Activated naive CD4-positive, alpha-beta T cell treated with anti-CD3 and anti-CD28 coated beads, Interleukin-2, amount 50 U/mL, for 72 hours (primary cell): ENCODE measurements at regions not wholly inside any gene's neighbourhood (a gene's known extent, or its start where the extent isn't known, plus 50 kb on each side); places are given as distances from the start of the nearest gene placed in this dataset.

Experiments used
- ATAC-seq, 2 donors: fragments of 150-1000 bp; cut with Tn5 transposase; 2 replicates each; pipeline ENCODE4 v1.10.0; 2021; ENCODE audit warnings: mild to moderate bottlenecking in 2 of 2, moderate library complexity in 2 of 2
- DNase-seq, 2 donors: peaks; one replicate each; pipeline ENCODE4 v3.0.0; 2021 to 2022; ENCODE audit warnings: low spot score in 2 of 2
- H3K27ac Mint-ChIP-seq, 2 donors: one replicate each; pipeline ENCODE4 v1.8.0; 2022; ENCODE audit warnings: mild to moderate bottlenecking in 2 of 2, mixed read lengths in 2 of 2
- H3K36me3 Mint-ChIP-seq, 2 donors: one replicate each; pipeline ENCODE4 v1.8.0; 2022; ENCODE audit warnings: mixed read lengths in 2 of 2
- H3K9me3 Mint-ChIP-seq, 2 donors: one replicate each; pipeline ENCODE4 v1.8.0; 2022; ENCODE audit warnings: mixed read lengths in 2 of 2

DNA sequence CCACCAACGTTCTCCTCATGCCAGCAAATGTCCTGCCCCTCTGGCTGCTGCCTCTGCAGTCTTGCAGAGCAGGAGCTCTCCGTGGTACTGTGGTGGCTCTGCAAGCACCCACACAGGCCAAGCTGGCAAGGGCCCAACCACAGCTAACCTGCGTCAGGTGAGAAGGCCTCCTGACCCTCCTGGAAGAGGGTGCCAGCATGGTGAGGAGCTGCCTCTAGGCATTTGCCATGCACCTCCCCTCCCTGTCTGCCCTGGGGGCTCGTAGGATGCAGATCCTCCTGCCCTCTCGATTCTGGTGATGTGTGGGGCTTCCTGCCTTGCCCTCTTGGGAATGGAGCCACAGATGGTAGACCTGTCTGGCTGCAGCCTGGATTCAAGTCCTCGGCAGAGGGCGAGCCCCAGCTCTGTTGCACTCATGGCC lies 1408.8 kb downstream of the TBC1D22A start:
- peaks cover 0 to 13% of the 10 kb centered on the region in 2 donors for H3K9me3 Mint-ChIP-seq
- no peak for ATAC-seq
- H3K36me3 Mint-ChIP-seq, result no peaks in the 10 kb centered on the region

DNA sequence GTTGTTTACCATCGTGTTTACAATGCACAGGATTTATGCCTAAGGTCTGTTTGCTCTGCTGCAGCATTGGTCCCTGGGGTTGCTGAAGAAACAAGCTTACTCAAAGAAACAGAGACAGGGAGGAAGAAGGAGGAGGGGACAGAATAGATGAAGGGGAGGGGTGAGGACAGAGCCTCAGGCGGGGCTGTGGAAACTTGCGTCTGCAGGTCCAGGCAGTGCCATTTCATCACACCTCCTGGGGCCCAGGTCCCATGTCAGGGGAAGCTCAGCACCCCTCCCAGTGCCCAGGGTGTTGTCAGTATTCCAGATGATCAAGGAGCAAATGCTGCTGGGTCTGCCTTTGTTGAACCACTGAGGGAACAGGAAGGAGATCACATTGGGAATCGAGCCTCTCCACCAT lies 1406.8 kb downstream of the TBC1D22A start:
- DNase-seq, result no peak
- peaks cover 0 to 10% of the 10 kb centered on the region in 2 donors for H3K9me3 Mint-ChIP-seq
- no peak for ATAC-seq
- no peaks in the 10 kb centered on the region for H3K36me3 Mint-ChIP-seq
- no peak overlapping the region for H3K27ac Mint-ChIP-seq

More for the DNA sequence above, 1408.8 kb downstream of the TBC1D22A start:
- no peak for DNase-seq
- H3K27ac Mint-ChIP-seq, result no peak overlapping the region

DNA sequence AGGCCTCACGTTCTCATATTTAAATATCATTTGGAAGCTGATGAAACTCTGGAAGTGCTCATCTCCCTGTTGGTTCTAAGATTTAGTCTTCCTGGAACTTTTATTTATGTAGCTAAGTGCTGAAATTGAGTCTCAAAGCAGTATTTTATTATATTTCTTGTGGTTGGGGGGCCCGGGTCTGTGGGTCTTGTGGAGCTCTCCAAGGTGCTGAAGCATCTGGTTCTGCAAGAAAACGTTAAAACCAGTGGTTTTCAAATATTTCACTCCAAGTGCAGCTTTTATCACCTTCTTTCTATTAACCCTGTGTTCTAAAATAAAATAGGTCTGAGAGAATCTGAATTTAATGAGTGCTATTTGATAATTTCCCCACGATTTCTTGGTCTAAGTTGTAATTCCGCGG lies 1404.8 kb downstream of the TBC1D22A start:
- Mint-ChIP-seq H3K36me3 (no peaks in the 10 kb centered on the region), H3K9me3 (peaks cover 0 to 10% of the 10 kb centered on the region in 2 donors), H3K27ac (no peak overlapping the region)
- no peak for ATAC-seq
- DNase-seq, result no peak

DNA sequence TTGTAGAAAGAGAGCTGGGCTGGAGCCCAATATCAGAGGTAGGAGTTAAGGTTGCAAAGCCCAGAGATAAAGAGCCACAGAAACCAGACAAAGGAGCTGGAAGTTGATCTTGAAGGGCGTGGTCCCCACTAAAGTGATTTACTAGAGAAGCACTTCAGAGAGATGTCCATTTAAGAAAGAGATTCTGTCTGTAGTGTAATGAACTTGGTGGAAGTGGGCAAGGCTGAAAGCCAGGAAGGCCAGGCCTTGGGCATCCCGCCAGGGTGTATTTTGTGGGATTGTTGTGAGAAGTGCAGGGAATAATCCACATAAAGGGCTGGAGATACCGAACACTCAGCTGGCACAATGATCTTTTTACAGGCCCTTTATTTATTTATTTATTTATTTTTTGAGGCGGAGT lies 1398.8 kb downstream of the TBC1D22A start:
- Mint-ChIP-seq H3K9me3 (peaks cover 0 to 4% of the 10 kb centered on the region in 2 donors), H3K36me3 (no peaks in the 10 kb centered on the region), H3K27ac (no peak overlapping the region)
- ATAC-seq, result no peak
- DNase-seq, result no peak

DNA sequence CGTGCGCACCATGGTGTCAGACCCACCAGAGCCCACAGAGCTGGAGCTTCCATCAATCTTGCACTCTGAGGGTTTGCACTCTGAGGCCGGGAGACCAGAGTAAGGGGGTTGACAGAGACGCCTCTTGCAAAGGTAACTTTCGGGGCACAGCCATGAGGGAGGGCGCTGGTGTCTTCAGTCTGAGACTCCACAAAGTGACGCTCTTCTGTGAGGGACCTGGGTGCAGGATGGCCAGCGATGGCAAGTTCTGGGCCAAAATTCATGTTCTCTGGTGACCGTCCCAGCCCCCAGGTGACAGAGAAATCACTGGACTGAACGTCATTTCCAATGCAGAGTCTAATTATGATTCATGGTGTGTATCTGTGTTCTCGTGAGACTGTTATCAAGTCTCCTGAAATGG lies 1395.2 kb downstream of the TBC1D22A start:
- Mint-ChIP-seq H3K9me3 (peaks cover 0 to 4% of the 10 kb centered on the region in 2 donors), H3K27ac (no peak overlapping the region), H3K36me3 (no peaks in the 10 kb centered on the region)
- DNase-seq, result no peak
- ATAC-seq, result no peak

DNA sequence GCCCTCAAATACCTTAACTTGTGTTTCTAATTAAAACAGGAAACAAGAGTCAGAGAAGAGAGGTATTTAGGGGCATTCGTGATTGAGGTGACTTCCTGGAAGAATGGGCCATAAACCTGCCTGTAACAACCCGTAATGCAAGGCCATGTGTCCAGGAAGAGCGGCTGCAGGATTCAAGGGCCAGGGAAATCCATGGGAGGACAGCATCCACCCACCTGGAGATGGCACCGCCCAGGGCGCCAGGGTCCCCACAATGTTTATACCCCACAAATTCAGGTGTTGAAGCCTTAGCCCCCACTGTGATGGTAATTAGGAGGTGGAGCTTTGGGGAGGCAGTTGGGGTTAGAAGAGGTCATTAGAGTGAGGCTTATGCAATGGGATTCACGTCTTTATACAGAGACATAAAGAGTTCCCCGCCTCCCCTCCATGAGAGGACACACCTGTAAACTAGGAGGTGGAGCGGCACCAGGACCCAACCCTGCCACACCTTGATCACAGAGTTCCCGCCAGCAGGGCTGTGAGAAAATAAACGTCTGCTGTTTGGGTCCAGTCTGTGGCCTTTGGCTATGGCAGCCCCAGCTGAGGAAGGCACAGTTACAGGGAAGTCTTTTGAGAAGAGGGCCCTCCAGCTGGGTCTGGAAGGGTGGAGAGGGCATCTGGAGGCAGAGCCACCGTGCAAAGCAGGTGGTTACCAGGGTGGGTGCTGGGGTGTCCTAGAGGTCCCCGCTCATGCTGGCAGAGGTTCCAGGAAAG lies 1394.3 kb downstream of the TBC1D22A start:
- no peak overlapping the region for H3K27ac Mint-ChIP-seq
- peaks cover 0 to 4% of the 10 kb centered on the region in 2 donors for H3K9me3 Mint-ChIP-seq
- H3K36me3 Mint-ChIP-seq, result no peaks in the 10 kb centered on the region
- ATAC-seq (no peak), DNase-seq (no peak)

DNA sequence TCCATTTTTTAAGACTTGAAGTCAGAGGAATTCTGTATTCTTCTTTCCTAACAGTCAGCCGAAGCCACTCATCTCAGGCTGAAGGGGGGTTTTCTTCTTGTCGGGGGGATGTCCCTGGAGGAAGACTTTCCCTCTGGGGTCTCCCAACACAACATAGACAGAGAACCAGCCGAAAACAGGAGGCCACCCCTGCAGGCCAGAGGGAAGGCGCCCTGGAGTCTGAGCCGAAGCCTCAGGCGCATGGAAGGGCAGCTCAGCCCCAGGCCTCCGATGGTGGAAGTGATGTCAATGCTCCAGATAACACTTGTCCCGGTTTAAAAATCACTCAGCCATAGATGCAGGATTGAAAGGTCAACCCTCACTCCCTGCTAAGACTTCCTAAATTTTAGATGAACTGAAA lies 1393.0 kb downstream of the TBC1D22A start:
- peaks cover 0 to 4% of the 10 kb centered on the region in 2 donors for H3K9me3 Mint-ChIP-seq
- DNase-seq (no peak), ATAC-seq (no peak)
- H3K36me3 Mint-ChIP-seq, result no peaks in the 10 kb centered on the region
- H3K27ac Mint-ChIP-seq, result no peak overlapping the region

DNA sequence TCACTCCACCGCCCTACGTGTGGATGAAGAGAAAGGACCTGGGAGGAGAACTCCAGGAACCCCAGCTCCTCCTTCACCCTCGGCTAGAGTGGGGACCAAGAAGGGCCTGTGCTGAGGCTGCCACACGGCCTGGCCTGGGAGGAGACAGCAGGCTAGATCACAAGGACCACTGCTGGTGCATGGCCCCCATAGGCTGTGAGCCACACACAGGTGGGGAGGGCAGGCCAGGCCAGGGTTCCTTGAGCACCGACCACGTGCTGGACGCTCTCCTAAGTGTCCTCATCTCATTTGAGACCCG lies 1392.4 kb downstream of the TBC1D22A start:
- DNase-seq (no peak), ATAC-seq (no peak)
- Mint-ChIP-seq H3K27ac (no peak overlapping the region), H3K36me3 (no peaks in the 10 kb centered on the region), H3K9me3 (peaks cover 0 to 4% of the 10 kb centered on the region in 2 donors)

DNA sequence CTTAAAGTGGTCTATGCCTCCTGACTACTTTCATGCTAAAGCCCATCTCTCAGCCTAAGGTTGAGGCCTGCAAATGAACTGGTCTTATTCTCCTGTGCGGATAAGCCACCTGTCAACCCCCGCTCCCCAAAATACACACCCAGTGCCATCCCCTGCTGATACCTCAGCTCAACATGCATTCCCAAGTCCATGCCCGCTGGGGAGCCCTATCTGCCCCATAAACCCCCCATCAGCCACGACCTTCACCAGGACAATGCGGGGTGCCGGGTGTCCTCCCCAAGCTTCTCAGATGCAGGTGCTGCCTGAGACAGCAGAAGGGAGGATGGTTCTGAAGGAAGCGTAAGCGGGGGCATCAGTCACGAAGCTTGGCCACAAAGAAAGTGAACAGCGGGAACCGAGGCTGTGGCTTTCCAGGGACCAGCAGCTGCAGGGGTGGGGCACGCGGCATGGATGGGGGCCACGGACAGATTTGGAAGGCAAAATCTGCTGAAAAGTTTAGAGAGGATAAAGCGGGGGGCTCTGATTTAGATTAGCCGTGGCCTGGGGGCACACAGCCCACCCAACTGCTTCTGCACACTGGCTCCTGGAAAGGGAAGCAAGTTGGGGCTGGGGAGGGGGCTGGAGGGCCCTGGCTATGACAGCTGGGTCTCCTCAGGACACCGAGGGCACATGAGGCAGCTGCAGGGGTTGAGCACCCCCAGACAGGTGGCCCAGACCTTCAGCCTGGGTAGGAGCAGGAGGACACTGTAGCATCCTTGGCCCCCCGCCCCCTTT lies 1391.9 kb downstream of the TBC1D22A start:
- ATAC-seq (no peak), DNase-seq (no peak)
- no peaks in the 10 kb centered on the region for H3K36me3 Mint-ChIP-seq
- peaks cover 0 to 4% of the 10 kb centered on the region in 2 donors for H3K9me3 Mint-ChIP-seq
- H3K27ac Mint-ChIP-seq, result no peak overlapping the region

DNA sequence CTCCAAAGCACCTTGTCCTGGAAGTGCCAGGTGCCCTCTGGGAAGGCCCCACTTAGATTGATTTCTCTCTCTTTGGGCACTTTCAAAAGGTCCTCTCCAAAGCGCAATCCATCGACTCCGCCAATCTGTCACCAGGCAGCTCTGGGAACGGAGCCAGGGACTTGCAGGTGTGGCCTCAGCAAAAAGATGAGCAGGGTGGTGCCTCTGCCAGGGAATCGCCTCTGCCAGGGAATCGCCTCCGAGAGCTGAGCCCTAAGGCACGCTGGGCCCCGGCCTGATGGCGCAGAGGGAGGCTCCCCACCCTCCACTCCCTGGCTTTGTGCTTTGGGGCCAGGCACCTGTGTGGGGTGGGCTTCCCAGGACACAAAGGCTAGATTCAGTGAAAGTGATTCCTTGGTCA lies 1391.3 kb downstream of the TBC1D22A start:
- no peaks in the 10 kb centered on the region for H3K36me3 Mint-ChIP-seq
- DNase-seq (no peak), ATAC-seq (no peak)
- H3K9me3 Mint-ChIP-seq, result no peaks in the 10 kb centered on the region
- no peak overlapping the region for H3K27ac Mint-ChIP-seq

DNA sequence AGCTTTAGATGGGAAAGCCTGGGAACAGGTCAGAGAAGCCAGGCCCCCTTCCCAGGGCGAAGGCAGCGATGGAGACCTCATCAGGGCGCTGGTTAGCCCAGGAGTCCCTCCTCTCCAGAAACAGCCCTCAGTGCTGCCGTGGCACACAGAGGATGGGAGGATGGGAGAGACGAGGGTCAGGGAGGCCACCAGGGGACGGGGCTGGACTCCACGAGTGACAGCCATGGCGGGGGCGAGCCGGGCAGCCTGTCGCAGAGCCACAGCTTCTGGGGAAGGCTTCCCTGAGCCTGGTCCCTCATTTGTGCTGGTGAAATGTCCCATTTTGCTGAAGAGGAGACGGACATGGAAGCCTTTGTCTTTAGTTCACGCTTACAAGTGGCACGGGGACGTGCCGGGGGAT lies 1390.5 kb downstream of the TBC1D22A start:
- H3K36me3 Mint-ChIP-seq, result no peaks in the 10 kb centered on the region
- no peak overlapping the region for H3K27ac Mint-ChIP-seq
- H3K9me3 Mint-ChIP-seq, result no peaks in the 10 kb centered on the region
- ATAC-seq (no peak), DNase-seq (no peak)

DNA sequence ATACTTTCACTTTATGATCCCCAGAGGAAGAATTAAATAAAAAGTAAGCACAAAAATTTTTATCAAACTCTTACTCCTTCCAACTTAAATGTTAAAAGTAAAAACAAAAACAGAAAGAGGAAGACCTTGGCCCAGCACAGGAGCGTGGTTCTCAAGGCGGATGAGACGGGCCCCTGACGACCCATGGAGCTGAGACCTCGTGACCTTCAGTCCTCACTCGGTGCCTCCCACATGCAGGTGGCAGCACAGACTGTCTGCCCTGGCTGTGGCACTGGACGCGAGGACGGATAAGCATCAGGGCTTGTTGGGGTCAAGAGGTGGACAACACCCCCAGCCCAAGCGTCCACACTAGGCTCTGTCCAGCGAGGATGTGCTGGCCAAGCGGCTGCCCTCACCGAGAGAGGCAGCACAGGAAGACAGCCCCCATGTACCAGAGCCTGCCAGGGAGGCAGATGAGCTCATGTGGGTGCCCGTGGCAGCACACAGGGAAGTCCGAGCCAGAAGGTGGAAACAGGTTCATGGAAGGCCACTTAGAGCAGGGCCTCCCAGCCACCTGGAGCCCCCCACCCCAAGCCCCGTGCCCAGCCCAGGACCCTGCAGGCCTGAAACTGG lies 1389.8 kb downstream of the TBC1D22A start:
- no peak for ATAC-seq
- no peaks in the 10 kb centered on the region for H3K9me3 Mint-ChIP-seq
- no peak overlapping the region for H3K27ac Mint-ChIP-seq
- H3K36me3 Mint-ChIP-seq, result no peaks in the 10 kb centered on the region
- no peak for DNase-seq

DNA sequence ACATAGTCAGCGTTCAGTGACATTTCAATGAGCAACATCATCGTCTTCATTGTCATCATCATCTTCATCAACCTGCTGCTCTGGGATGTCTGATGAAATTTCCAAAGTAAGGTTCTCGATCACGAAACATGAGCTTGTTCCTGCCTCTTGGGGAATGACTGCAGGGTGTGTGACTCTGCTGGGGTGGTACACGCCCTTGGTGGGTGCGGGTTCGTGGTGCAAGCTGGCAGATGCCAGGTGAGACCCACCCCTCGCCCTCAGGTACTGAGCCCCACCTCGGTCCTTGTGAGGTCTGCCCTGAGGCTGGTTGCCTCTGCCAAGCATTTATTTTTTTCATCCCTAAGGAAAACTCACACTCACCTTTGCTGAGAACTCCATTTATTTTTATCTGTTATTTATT lies 1389.2 kb downstream of the TBC1D22A start:
- ATAC-seq (no peak), DNase-seq (no peak)
- Mint-ChIP-seq H3K36me3 (no peaks in the 10 kb centered on the region), H3K9me3 (no peaks in the 10 kb centered on the region), H3K27ac (no peak overlapping the region)

DNA sequence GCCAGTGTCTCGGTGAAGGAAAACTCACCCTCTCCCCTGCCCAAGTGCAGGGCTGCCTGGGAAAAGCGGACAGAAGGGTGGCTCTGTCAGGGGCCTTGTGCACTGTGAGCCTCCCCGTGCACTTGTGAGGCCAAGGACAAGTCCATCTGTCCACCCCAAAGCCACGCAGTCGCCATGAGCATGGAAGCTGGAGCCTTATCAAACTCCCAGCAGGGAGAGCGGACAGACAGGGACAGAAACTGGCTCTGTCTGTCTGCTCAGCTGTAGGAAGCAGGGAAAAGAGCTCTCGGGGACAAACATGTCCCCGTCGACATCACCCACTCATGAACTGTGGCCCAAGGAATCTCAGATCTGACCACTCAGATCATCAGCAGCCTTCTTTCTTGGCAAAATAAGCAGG lies 1385.4 kb downstream of the TBC1D22A start:
- DNase-seq (no peak), ATAC-seq (no peak)
- Mint-ChIP-seq H3K9me3 (no peaks in the 10 kb centered on the region), H3K36me3 (no peaks in the 10 kb centered on the region), H3K27ac (no peak overlapping the region)

DNA sequence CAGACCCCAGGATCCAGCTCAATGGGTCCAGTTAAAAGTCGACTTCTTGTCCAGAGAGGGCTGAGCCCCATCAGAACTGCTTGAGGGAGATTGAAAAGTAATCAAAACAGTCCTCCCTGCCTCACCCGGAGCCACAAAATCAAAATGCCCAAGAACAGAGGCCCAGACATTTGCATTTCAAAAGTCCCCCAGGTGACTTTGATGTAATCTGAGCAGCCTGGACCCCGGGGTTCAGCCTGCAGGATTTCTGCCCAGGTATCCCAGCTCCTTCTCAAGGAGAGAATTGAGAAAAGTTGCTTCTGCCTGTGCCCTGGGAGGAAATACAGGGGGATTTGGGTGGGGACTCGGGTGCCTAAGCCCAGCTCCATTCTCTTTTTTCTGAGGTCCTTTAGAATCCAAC lies 1385.0 kb downstream of the TBC1D22A start:
- ATAC-seq (no peak), DNase-seq (no peak)
- Mint-ChIP-seq H3K27ac (no peak overlapping the region), H3K36me3 (no peaks in the 10 kb centered on the region), H3K9me3 (no peaks in the 10 kb centered on the region)

DNA sequence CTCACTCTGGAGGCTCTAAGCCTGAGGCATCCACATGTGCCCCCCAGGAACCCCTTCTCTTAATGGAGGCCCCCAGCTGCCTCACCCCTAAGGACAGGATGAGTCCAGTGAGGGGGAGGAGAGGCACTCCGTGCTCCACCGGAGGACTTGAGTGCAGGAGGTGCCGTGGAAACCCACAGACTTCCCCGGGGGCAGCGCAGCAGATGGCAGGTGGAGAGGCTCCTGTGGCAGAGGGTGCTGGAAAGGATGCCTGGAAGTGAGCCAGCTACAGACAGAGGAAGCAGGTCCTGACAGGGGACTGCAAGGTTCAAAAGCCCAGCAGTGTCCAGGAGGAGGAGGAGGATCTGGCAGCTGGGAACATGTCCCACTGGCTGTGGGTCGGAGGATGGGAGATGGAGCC lies 1384.0 kb downstream of the TBC1D22A start:
- Mint-ChIP-seq H3K36me3 (no peaks in the 10 kb centered on the region), H3K9me3 (no peaks in the 10 kb centered on the region), H3K27ac (no peak overlapping the region)
- no peak for ATAC-seq
- no peak for DNase-seq

DNA sequence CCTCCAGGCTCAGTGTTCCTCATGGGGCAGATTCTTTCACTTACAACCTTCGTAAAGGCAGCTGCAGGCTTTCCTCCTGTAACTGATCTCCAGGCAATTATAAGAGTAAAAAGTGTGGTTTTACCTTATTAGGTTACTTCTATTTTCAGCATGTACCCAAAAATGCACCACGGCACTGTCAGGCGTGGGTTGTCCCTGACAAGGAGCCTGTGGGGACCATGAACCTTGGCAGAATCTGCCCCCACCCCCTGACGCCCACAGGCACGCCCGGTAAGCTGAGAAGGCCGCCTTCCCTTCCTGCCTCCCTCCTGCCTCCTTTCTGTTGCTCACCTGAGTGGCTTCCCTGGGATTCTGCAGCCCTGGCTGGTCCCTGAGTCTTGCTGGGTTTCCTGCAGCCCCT lies 1383.3 kb downstream of the TBC1D22A start:
- ATAC-seq (no peak), DNase-seq (no peak)
- H3K27ac Mint-ChIP-seq, result no peak overlapping the region
- no peaks in the 10 kb centered on the region for H3K9me3 Mint-ChIP-seq
- no peaks in the 10 kb centered on the region for H3K36me3 Mint-ChIP-seq

DNA sequence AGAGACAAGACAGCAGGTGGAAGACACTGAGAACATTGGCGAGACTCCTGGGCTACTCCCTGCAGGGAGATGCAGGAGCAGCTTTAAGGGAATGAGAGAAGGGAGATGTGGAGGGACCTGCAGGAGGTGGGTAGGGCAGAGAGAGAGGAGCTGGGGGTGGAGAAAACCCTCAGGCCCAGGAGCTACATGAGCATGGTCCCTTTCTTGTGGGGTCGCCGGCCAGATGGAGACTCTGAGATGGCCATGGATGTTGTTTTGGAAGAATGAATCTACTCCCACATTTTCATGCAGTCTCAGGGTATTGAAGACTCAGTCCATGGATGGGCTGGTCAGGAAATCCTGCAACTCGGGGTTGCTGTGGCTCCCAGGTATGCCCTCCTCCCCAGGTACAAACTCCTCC lies 1381.9 kb downstream of the TBC1D22A start:
- no peaks in the 10 kb centered on the region for H3K9me3 Mint-ChIP-seq
- DNase-seq (no peak), ATAC-seq (no peak)
- H3K27ac Mint-ChIP-seq, result no peak overlapping the region
- no peaks in the 10 kb centered on the region for H3K36me3 Mint-ChIP-seq
